Cardiac fibroblast (primary cell): ENCODE measurements at regions not wholly inside any gene's neighbourhood (a gene's known extent, or its start where the extent isn't known, plus 50 kb on each side); places are given as distances from the start of the nearest gene placed in this dataset.

Source experiments
- DNase-seq, 2 donors: peaks; one replicate each; pipeline versions ENCODE4 v3.0.0 to v3.0.0-alpha.2; 2010; ENCODE audit warnings: low read depth in 2 of 2
- H3K4me3 ChIP-seq, 2 donors: replicated peaks in 1 of 2; 1 replicate in 1 of 2; 2 replicates in 1 of 2; pipeline ENCODE4 v1.5.1; 2011; ENCODE audit warnings: low read depth in 2 of 2, low read length in 2 of 2, mild to moderate bottlenecking in 2 of 2, moderate library complexity in 1 of 2
- CTCF ChIP-seq: IDR thresholded peaks from one replicate; pipeline ENCODE4 v1.5.1; 2011; ENCODE audit warnings: low read depth, mild to moderate bottlenecking, low read length, inconsistent platforms

GRCh38 chr5:174991847-174992246 is 267.5 kb downstream of the MSX2 start:
- H3K4me3 ChIP-seq = no peak overlapping the region
- TF ChIP-seq CTCF = no peak
- no peak for DNase-seq

- TF ChIP-seq CTCF = no peak
- H3K4me3 ChIP-seq = no peak overlapping the region
- no peak for DNase-seq
These were observed 266.5 kb downstream of the MSX2 start for GRCh38 chr5:174990909-174991308.

GRCh38 chr5:174987443-174988012 is 263.1 kb downstream of the MSX2 start:
- no peak overlapping the region for H3K4me3 ChIP-seq
- no peak for TF ChIP-seq CTCF
- DNase-seq = no peak

GRCh38 chr5:174984863-174985262 is 260.5 kb downstream of the MSX2 start:
- DNase-seq = no peak
- no peak for TF ChIP-seq CTCF
- H3K4me3 ChIP-seq = no peak overlapping the region

GRCh38 chr5:174982485-174982884 is 258.1 kb downstream of the MSX2 start:
- no peak overlapping the region for H3K4me3 ChIP-seq
- TF ChIP-seq CTCF = no peak
- DNase-seq = no peak

GRCh38 chr5:174981416-174981815 is 257.0 kb downstream of the MSX2 start:
- no peak overlapping the region for H3K4me3 ChIP-seq
- DNase-seq = no peak
- no peak for TF ChIP-seq CTCF

- no peak for TF ChIP-seq CTCF
- no peak for DNase-seq
- H3K4me3 ChIP-seq = no peak overlapping the region
These were observed 256.6 kb downstream of the MSX2 start for GRCh38 chr5:174980952-174981351.
